ENCODE measurements at regions not wholly inside any gene's neighbourhood (a gene's known extent, or its start where the extent isn't known, plus 50 kb on each side); places are given as distances from the start of the nearest gene placed in this dataset.

GRCh38 chr1:5108740-5109139 is 454.3 kb downstream of the AJAP1 start:
- no peak for DNase-seq

- no peak for DNase-seq
These were observed 451.3 kb downstream of the AJAP1 start for GRCh38 chr1:5105744-5106143.

GRCh38 chr1:5099558-5099957 is 445.1 kb downstream of the AJAP1 start:
- no peak for DNase-seq

- no peak for DNase-seq
These were observed 444.6 kb downstream of the AJAP1 start for GRCh38 chr1:5098981-5099385.

- no peak for DNase-seq
These were observed 438.6 kb downstream of the AJAP1 start for GRCh38 chr1:5093042-5093441.

DNA sequence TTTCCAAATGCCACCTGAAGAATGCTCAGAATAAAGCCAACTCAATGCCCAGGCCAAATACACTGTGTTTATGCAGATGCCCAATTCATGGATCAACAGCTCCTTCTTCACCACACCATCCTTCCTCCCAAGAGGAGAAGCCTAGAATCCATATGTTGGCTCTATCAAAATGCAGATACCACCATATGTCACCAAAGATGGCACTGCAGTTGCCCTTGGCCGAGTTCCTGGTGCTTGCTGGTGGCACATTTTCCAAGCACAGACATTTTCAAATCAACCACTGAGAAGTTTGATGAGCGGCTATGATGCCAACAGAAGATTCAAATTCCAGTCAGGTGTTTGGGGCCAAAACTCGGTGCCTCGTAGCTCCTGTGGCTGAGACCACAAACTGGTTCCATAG is 430.3 kb downstream of the AJAP1 start:
- no peak for DNase-seq

DNA sequence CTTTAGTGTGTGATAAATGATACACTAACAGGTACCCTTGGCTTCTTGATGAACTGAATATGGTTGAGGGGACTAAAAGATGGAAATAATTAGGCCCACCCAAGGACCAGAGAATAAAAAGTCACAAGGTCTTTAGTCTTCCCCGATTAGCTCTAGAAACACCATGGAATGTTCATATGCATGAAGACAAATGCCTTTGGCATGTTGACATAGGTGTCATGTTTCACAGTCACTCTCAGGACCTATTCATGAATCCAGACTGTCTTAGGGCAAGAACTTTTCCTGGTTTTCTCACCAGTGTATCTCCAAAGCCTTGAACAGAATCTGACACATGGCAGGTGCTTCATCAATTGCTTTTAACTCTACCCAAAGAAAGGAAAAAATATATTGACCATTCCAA is 412.8 kb downstream of the AJAP1 start:
- DNase-seq: no peak

GRCh38 chr1:5053744-5054143 is 399.3 kb downstream of the AJAP1 start:
- no peak for DNase-seq

- no peak for DNase-seq
These were observed 374.7 kb downstream of the AJAP1 start for GRCh38 chr1:5029136-5029535.

DNA sequence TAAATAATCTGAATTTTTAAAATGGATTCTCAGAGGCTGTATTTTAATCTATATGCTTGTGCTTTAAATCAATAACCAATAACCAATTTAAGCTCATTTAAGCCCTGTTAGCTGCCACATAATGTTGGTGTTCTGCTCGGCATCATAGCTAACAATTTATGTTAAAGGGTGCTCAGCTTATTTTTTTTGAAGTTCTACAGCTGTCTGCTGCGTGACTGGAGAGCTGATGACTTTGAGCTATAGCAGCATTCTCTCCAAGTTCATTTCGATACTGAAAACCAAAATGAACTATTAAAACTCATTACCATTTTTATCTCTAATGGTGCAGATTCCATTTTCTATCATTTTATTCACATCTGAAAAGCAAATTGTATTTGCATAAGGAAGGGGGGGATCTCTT is 357.8 kb downstream of the AJAP1 start:
- no peak for DNase-seq

DNA sequence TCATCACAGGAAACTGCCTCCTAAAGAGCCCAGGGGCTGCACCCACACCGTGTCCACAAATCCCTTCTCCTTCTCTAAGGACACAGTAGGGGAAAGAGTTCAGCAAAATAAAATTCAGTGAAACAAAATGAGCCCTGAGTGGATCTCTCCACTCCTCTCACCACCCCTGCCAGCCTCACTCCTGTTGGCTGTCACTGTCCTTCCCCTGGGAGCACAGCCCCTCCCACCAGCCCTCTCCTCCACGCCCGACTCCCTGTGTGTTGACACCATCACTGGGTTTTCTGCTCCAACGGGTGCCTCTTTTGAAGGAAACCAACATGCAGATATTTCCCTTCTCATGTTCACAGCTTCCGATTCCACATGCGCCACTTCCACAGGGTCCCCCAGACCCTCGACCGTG is 356.2 kb downstream of the AJAP1 start:
- no peak for DNase-seq

DNA sequence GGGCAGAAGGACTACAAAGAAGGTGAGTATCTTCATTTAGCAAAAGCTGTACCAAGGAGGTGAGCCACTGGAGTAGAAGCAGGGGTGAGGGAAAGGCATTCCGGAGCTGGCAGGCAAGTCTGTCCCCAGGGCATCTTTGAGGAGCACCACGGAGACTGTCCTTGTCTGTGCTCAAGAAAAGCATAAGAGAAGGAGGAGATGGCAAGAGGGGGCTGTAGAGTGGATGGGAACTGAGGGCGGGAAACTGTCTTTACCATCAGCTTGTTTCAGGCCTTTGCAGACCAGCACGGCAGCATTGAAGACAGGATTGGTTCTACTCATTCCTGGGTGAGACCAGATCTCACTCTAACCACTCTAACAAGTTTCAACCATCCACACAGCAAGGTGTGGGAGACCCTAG is 355.8 kb downstream of the AJAP1 start:
- no peak for DNase-seq

GRCh38 chr1:5009376-5010065 is 355.1 kb downstream of the AJAP1 start:
- no peak for DNase-seq

DNA sequence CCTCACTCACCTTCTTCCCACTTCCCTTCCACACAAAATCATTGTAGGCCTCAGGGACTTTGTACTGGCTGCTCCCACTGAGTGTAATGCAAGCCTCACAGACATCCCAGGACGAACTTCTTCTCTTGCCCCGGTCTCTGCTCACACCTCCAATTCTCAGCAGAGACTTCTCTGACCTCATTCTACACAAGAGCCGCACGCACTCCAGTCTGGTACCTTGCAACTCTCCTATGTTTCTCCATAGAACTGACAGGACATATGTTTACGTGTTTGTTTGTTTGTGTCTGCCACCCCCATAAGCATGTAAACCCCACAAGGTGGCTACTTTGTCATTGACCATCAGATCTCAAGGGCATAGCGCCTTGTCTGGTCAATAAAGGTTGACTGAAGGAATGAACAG is 350.8 kb downstream of the AJAP1 start:
- DNase-seq: no peak

- no peak for DNase-seq
These were observed 348.3 kb downstream of the AJAP1 start for GRCh38 chr1:5002676-5003075.

- DNase-seq: no peak
These were observed 347.1 kb downstream of the AJAP1 start for GRCh38 chr1:5001466-5001865.

DNA sequence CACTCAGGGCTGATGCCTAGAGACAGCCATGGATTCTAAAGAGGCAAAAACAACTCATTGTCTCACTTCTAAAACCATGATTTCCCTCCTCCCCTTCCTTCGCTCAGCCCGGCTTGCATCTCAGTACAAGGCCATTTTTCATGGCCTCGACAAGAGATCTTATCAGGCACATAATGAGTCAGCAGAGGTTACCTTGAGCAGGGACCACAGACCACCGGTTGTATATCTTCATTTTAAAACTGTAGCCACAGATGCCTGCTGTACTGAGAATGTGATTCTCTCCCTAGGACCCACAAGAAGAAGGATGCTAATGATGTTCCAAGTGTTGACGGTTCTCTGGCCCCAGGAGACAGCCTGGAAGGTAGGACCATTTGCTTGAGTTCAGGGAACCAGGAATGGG is 331.9 kb downstream of the AJAP1 start:
- DNase-seq: no peak

DNA sequence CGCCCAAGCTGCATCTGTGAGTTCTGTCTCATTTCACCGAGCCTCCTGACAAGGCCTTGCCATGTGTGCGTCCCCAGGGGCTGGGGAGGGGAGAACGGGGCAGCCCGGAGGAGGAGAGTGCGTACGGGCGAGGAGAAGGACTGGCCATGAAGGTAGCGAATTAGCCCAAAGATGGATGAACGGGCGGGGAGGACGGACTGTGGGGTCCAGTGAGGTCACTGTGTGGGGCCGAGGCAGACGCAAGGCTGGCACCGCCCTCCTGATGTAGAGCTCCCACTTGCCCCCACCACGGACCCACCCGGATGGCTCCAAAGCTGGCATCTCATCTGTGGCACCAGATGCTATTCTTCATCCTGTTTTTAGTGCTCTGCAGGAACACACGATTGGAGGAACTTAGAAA is 330.4 kb downstream of the AJAP1 start:
- DNase-seq: no peak

GRCh38 chr1:4980211-4980610 is 325.8 kb downstream of the AJAP1 start:
- no peak for DNase-seq

DNA sequence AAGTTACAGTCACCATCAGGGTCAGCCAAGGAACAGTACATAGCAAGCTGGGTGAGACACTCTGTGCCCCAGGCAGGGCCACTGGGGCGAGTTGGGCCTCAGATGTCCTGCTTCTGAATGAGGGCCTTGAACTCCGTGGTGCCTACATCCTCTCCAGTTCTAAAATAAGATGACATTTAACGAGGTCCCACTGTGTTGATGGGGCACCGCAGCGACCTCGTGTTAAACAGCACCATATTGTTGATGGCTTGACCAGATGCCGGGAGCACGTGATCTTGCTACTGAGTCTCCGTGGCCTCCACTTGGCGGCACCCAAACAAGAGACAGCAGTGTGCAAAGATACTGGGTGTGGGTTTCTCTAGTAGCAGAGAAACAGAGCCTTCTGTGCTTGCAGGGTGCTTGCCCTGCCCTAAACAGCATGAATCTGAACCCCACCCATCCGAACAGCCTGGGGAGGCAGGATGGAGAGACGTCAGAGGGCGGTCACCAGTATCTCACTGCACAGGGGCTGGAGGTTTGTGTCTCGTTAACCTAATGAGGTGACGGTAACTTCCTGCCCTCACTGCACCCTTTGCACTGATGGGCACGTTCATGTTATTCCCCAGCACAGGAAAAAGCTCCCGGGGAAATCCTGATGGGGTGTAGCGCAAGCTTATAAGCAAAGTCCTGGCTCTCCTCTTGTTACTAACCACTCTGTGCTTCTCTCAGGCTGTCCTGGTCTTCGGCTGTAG is 324.4 kb downstream of the AJAP1 start:
- DNase-seq: no peak

DNA sequence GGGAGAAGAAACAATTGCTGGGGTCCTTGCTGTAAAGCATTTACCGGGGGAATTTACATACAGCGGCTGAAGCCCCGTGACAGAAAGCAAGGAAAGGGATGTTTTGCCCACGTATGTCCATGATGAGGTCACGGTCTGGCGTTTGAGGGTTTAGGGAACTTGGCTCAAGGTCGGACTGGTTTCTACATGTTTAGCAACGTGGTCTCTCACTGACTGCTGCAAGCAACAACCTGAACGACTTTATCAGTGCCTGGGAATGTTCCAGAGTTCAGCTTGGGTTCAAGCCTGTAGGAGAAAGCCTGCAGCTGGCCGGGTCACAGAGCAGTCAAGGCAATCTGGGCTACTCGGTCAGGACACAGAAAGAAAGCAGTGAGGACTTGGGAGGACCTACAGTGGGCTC is 323.3 kb downstream of the AJAP1 start:
- DNase-seq: no peak

DNA sequence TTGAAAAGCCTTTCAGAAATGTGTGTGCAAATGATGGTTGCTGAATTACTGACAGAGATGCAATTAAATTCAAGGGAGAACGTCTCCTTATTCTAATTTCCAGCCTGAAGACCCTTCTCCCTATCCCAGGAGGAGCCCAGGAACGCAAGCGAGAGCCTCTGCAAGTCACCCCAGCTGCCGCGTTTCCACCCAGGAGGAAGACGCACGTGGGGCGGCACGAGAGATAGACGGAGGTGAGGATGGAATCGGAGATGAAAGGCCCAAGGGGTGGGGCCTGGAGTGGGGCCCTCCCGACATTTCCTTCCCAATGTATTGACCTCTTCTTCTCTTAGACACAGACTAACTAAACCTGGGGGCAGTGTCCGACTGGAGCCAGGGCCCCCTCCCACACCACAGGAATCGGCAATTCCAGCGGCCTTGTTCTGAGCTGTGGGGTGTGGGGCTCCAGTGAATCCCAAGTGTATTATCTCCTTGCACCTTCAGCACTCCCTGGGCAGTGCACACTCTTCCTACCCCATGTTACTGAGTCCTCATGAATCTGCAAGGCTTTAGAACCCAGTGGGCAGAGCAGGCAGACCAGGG is 322.5 kb downstream of the AJAP1 start:
- DNase-seq: no peak

DNA sequence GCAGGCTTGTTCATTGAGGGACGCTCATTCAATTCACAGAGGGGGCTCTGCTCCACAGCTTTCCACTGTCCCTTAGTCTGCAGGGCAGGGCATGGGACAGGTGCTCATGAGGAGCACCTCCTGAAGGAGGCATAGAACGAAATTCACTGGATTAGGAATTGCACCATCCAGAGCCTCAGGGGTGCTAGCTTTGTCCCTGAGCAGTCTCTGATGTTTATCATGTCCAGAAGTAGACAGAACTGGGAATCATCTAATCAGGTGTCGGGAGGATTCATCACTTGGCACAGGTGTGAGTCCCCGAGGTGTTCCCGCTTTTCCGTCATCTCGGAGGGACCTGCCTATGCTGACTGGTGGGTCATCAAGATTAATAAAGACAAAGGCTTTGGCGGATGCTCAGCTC is 321.4 kb downstream of the AJAP1 start:
- DNase-seq: no peak

DNA sequence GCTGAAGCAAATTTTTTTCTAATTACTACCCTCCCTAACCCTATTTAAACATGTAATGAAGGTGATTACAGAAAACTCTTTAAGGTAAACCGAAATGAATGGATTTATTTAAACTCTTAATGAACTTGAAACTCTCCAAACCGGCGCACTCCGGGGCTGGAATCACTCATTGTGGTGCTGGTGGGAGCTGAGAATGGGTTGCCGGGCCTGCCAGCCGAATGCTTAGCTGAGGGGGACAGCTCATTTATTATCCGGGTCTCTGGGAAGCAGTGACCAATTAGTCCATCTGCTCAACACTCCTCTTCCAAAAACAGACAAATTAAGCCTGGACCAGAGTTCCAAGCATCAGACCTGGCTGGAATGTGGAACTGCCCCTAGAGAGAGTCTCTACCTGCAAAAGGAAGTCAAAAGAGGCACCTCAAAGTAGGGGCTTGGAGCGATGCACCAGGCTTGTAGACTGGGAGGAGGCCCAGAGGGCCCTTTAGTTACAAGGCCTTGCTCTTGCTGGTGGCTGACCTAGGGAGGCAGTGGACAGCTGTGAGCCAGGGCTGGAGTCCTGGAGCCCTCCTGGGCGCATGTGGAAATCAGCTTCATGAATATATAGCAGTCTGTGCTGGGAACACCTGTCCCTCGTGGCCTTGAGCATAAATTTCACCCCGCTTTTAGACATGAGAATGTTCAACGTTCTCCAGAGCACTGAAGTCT is 320.7 kb downstream of the AJAP1 start:
- no peak for DNase-seq

Measured in activated CD4-positive, alpha-beta T cell treated with anti-CD3 and anti-CD28 coated beads, Interleukin-2, amount 50 U/mL, for 4 hours (primary cell).